Stimulated activated effector memory CD8-positive, alpha-beta T cell treated with anti-CD3 and anti-CD28 coated beads, Interleukin-12 subunit alpha, Interleukin-12 subunit beta, amount 100 ng/mL, for 72 hours (primary cell): ENCODE measurements at regions not wholly inside any gene's neighbourhood (a gene's known extent, or its start where the extent isn't known, plus 50 kb on each side); places are given as distances from the start of the nearest gene placed in this dataset.
A peak's percentile ranks its signal among the peaks of the same experiment; 100 is the strongest.
"Not testable (repeated sequence)": the region's sequence is repeated elsewhere in the genome, so short reads cannot be mapped to it uniquely, and the experiment has no call there.

Experiments
- ATAC-seq: fragments of 150-1000 bp; cut with Tn5 transposase; 2 replicates; pipeline ENCODE4 v1.10.0; 2021
- DNase-seq, 2 donors: peaks; one replicate each; pipeline ENCODE4 v3.0.0; 2021 to 2022; ENCODE audit warnings: low spot score in 2 of 2
- H3K27ac Mint-ChIP-seq: one replicate; pipeline ENCODE4 v1.8.0; 2022; ENCODE audit warnings: mild to moderate bottlenecking, mixed read lengths
- H3K36me3 Mint-ChIP-seq: one replicate; pipeline ENCODE4 v1.8.0; 2022; ENCODE audit warnings: mild to moderate bottlenecking, mixed read lengths
- H3K4me1 Mint-ChIP-seq: one replicate; pipeline ENCODE4 v1.8.0; 2022; ENCODE audit warnings: mixed read lengths
- H3K4me3 Mint-ChIP-seq: one replicate; pipeline ENCODE4 v1.8.0; 2022; ENCODE audit warnings: mild to moderate bottlenecking, mixed read lengths
- H3K9me3 Mint-ChIP-seq: one replicate; pipeline ENCODE4 v1.8.0; 2022; ENCODE audit warnings: mixed read lengths

- DNase-seq (no peak), ATAC-seq (no peak)
- H3K36me3 Mint-ChIP-seq = no peaks in the 10 kb centered on the region
- no peak overlapping the region for H3K4me3 Mint-ChIP-seq
- no peaks in the 10 kb centered on the region for H3K4me1 Mint-ChIP-seq
- no peak overlapping the region for H3K27ac Mint-ChIP-seq
- H3K9me3 Mint-ChIP-seq = no peaks in the 10 kb centered on the region
Observed at GRCh38 chr17:45656527-45657181, 127.5 kb upstream of the CRHR1 start.

DNA sequence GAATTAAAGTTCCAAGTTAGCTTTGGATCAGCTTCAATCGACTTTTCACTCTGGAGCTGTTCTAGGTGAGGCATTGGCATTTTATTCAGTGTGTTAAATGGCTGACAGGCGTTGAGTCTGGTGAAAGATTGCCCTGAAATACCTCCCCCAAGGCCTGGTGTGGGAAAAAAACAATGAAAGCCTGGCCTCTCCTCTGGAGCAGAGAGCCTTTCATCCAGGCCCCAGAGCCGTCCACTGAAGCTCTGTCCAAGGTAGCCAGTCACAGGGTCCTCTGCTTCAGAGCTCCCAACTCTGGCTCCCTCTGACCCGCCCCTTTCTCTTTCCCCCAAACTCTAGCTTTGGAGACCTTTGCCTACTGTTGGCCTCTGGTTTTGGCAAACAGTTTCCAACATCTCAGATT lies 123.6 kb upstream of the CRHR1 start:
- no peak for DNase-seq
- Mint-ChIP-seq H3K27ac (no peak overlapping the region), H3K4me1 (peaks cover 10% of the 10 kb centered on the region), H3K9me3 (no peaks in the 10 kb centered on the region), H3K4me3 (no peak overlapping the region), H3K36me3 (no peaks in the 10 kb centered on the region)
- no peak for ATAC-seq

GRCh38 chr17:45662432-45662831 lies 121.7 kb upstream of the CRHR1 start:
- Mint-ChIP-seq H3K4me3 (no peak overlapping the region), H3K36me3 (no peaks in the 10 kb centered on the region), H3K4me1 (peaks cover 10% of the 10 kb centered on the region), H3K9me3 (no peaks in the 10 kb centered on the region), H3K27ac (no peak overlapping the region)
- ATAC-seq (no peak), DNase-seq (no peak)

DNA sequence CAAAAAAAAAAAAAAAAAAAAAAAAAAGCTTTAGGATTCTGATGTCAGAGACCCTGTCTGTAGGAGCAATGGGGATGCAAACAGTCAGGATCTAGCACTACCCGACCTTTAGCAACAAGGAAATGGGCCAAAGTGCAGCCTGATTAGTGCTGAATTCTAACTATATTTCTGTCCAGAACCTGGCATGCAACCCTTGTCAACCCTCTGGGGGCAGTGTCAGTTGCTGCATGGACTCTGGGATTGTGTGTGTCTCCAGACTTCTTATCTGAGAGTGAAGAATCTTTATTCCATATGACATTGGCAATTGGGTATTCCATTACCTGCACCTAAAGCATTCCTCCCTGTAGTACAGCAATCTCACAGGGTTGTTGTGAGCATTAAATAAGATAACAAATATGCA lies 120.3 kb upstream of the CRHR1 start:
- no peaks in the 10 kb centered on the region for H3K36me3 Mint-ChIP-seq
- no peak overlapping the region for H3K4me3 Mint-ChIP-seq
- H3K4me1 Mint-ChIP-seq = peaks cover 10% of the 10 kb centered on the region
- ATAC-seq (no peak), DNase-seq (no peak)
- H3K9me3 Mint-ChIP-seq = no peaks in the 10 kb centered on the region
- no peak overlapping the region for H3K27ac Mint-ChIP-seq

- Mint-ChIP-seq H3K4me1 (peaks cover 10% of the 10 kb centered on the region), H3K9me3 (no peaks in the 10 kb centered on the region), H3K4me3 (no peak overlapping the region), H3K27ac (no peak overlapping the region), H3K36me3 (no peaks in the 10 kb centered on the region)
- ATAC-seq (no peak), DNase-seq (no peak)
Observed at GRCh38 chr17:45664921-45665320, 119.2 kb upstream of the CRHR1 start.

DNA sequence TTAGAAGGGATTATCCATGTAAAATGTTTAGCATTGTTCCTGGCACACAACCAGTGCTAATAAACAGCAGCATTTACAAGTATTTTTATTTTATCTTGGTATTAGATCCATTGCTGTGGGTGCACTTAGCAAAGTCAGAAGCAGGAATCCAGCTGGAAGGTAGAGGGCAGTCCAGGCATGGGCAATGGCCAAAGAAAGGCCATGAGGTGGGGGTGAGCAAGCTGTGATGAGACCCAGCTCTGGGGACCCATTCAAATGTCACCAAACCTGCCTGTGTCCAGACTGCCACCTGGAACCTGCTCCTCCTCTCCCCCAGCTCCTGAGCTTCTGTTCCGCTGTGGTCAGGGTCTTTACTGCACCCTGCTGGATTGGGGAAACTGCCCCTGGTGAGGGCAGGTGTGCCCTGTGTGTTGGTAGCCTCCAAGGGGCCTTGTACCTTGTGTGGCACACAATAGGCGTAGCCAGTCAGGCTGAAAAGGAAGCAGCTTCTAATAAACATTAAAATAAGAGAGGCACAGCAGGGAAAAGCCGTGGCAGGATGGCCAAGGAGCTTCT lies 118.0 kb upstream of the CRHR1 start:
- DNase-seq (no peak), ATAC-seq (no peak)
- Mint-ChIP-seq H3K4me3 (no peak overlapping the region), H3K9me3 (no peaks in the 10 kb centered on the region), H3K36me3 (no peaks in the 10 kb centered on the region), H3K4me1 (peaks cover 10% of the 10 kb centered on the region), H3K27ac (no peak overlapping the region)

DNA sequence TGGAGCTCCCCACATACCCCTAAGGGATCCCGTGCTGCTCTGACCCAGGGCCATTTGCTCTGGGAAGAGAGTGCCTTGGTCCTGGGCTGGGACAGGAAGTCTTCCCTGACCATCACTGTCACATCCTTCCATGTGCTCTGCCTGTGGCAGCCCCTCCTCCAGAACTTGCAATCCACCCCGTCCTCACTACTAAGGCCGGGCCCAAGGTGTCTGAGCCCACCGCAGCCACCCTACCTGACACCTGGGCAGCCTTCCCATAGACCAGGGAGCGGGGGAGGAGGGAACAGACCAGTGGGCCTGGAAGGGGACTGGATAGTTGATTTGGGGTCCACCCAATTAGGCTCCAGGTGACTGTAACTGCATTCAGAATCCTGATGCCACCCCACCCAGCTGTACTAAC lies 117.5 kb upstream of the CRHR1 start:
- no peak for ATAC-seq
- Mint-ChIP-seq H3K27ac (no peak overlapping the region), H3K4me3 (no peak overlapping the region)

GRCh38 chr17:45667591-45668171 lies 116.4 kb upstream of the CRHR1 start:
- Mint-ChIP-seq H3K4me3 (no peak overlapping the region), H3K36me3 (no peaks in the 10 kb centered on the region), H3K9me3 (no peaks in the 10 kb centered on the region), H3K27ac (peak overlapping the region; percentile 57), H3K4me1 (peaks cover 10% of the 10 kb centered on the region)
- ATAC-seq (peak; percentile 29), DNase-seq (no peak)

More for the DNA sequence above, 117.5 kb upstream of the CRHR1 start:
- no peak for DNase-seq
- no peaks in the 10 kb centered on the region for H3K9me3 Mint-ChIP-seq
- H3K36me3 Mint-ChIP-seq = no peaks in the 10 kb centered on the region
- H3K4me1 Mint-ChIP-seq = peaks cover 10% of the 10 kb centered on the region

DNA sequence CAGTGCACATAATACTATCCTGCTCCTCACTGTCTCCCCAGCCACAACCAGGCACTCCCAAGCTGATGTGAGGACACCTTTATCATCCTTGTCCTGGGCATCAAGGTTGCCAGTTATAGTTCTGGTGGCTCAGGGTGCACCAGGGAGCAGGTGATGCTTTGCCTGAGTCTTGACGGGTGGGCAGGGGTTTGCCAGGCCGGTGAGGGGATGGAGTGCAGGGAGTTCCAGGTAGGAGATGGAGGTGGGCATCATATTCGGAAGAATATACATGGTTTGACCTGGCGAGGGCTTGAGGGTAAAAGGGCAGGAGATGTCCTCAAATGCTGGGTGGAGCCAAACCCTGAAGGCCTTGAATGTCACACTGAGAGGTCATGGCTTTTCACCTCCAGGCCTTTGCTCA lies 115.8 kb upstream of the CRHR1 start:
- DNase-seq = no peak
- no peak overlapping the region for H3K4me3 Mint-ChIP-seq
- H3K9me3 Mint-ChIP-seq = no peaks in the 10 kb centered on the region
- H3K36me3 Mint-ChIP-seq = no peaks in the 10 kb centered on the region
- ATAC-seq = no peak
- peaks cover 10% of the 10 kb centered on the region for H3K4me1 Mint-ChIP-seq
- no peak overlapping the region for H3K27ac Mint-ChIP-seq

DNA sequence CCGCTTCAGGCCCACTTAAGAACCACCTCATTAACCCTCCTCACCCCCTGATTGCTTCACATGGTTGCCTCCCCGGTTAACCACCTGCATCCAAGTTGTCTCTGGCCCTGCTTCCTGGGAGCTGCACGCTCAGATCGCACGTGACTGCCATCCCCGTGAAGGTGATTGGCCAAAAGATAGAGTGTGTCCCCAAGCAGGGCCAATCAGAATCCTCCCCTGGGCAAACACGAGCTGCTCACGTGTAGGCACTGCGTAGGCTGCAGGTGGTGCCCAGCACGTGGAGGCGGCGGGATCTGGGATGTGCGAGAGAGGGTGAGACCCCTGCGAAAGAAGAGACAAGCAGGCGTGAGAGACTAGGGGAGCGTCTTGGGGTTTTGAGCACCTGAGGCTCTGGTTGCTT lies 111.8 kb upstream of the CRHR1 start:
- H3K4me1 Mint-ChIP-seq = no peaks in the 10 kb centered on the region
- H3K4me3 Mint-ChIP-seq = no peak overlapping the region
- DNase-seq (no peak), ATAC-seq (no peak)
- H3K9me3 Mint-ChIP-seq = no peaks in the 10 kb centered on the region
- H3K27ac Mint-ChIP-seq = no peak overlapping the region
- no peaks in the 10 kb centered on the region for H3K36me3 Mint-ChIP-seq

- Mint-ChIP-seq H3K27ac (no peak overlapping the region), H3K36me3 (no peaks in the 10 kb centered on the region), H3K9me3 (no peaks in the 10 kb centered on the region), H3K4me3 (no peak overlapping the region), H3K4me1 (no peaks in the 10 kb centered on the region)
- ATAC-seq (no peak), DNase-seq (no peak)
Observed at GRCh38 chr17:45672792-45673191, 111.3 kb upstream of the CRHR1 start.

DNA sequence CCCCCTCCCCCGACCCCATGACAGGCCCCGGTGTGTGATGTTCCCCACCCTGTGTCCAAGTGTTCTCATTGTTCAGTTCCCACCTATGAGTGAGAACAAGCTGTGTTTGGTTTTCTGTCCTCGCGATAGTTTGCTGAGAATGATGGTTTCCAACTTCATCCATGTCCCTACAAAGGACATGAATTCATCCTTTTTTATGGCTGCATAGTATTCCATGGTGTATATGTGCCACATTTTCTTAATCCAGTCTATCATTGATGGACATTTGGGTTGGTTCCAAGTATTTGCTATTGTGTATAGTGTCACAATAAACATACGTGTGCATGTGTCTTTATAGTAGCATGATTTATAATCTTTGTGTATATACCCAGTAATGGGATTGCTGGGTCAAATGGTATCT lies 110.4 kb upstream of the CRHR1 start:
- H3K4me3 Mint-ChIP-seq, H3K4me1 Mint-ChIP-seq, H3K9me3 Mint-ChIP-seq, H3K36me3 Mint-ChIP-seq, DNase-seq, H3K27ac Mint-ChIP-seq, ATAC-seq: not testable (repeated sequence)

GRCh38 chr17:45675012-45675411 lies 109.1 kb upstream of the CRHR1 start:
- Mint-ChIP-seq H3K36me3 (no peaks in the 10 kb centered on the region), H3K4me1 (no peaks in the 10 kb centered on the region), H3K9me3 (no peaks in the 10 kb centered on the region), H3K27ac (no peak overlapping the region), H3K4me3 (no peak overlapping the region)
- ATAC-seq (no peak), DNase-seq (no peak)

DNA sequence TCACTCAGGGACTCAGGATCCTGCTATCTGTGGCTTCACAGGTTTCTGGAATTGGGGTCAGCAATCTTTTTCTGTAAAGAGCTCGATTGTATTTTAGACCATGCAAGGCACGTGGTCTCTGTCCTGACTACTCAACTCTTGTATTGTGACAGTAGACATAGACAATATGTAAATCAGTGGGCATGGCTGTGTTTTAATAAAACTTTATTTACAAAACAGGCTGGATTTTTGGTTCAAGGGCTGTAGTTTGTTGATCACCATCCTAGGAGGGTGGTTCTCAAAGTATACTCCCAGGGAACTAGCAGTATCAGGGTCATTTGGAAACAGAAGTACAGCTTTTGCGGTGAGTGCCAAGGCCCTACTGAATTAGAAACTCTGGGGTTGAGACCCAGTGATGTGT lies 108.2 kb upstream of the CRHR1 start:
- H3K36me3 Mint-ChIP-seq = no peaks in the 10 kb centered on the region
- no peak overlapping the region for H3K4me3 Mint-ChIP-seq
- no peaks in the 10 kb centered on the region for H3K4me1 Mint-ChIP-seq
- DNase-seq (no peak), ATAC-seq (no peak)
- H3K27ac Mint-ChIP-seq = no peak overlapping the region
- H3K9me3 Mint-ChIP-seq = no peaks in the 10 kb centered on the region

DNA sequence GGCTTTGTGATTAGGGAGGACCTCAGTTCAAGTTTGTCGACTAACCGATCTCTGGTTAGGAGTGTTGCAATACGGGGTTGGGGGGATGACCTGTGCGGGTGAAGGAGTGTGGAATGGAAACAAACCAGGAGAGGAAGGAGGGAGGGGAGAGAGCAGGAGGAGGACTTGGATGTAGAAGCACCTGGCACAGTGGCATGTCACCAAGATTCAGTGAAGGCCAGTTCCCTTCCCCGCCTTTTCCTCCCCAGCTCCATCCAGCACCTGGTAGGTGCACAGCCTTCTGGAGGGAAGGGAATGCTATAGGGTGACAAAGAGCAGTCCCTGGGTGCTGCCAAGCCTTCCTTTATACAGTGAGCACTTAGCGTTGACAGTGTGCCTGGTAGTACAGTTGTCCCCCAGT lies 107.4 kb upstream of the CRHR1 start:
- no peak for ATAC-seq
- Mint-ChIP-seq H3K4me3 (no peak overlapping the region), H3K27ac (no peak overlapping the region), H3K36me3 (no peaks in the 10 kb centered on the region), H3K4me1 (no peaks in the 10 kb centered on the region), H3K9me3 (no peaks in the 10 kb centered on the region)
- no peak for DNase-seq

- ATAC-seq (no peak), DNase-seq (no peak)
- H3K9me3 Mint-ChIP-seq = no peaks in the 10 kb centered on the region
- no peak overlapping the region for H3K4me3 Mint-ChIP-seq
- H3K27ac Mint-ChIP-seq = no peak overlapping the region
- no peaks in the 10 kb centered on the region for H3K4me1 Mint-ChIP-seq
- no peaks in the 10 kb centered on the region for H3K36me3 Mint-ChIP-seq
Observed at GRCh38 chr17:45677770-45678169, 106.3 kb upstream of the CRHR1 start.
